ENCODE measurements at regions not wholly inside any gene's neighbourhood (a gene's known extent, or its start where the extent isn't known, plus 50 kb on each side); places are given as distances from the start of the nearest gene placed in this dataset.
"Not testable (repeated sequence)": the region's sequence is repeated elsewhere in the genome, so short reads cannot be mapped to it uniquely, and the experiment has no call there.

DNA sequence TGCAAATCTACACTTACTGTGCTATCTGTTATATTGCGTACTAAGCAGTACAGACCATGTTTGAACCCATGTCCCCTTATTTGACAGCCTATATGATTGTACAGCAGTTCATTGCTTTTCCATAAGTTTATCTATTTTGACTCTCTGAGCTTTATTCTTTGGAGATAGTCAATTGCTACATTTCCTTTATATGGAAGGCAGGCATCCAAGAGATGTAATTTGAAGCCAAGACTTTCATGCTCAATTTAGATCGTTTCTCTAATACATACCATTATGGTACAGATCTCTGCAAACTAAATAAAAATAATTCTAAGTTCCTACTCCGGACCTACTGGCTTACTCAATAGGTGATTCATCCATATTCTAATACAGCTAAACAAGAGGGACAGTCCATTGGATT is 424.8 kb downstream of the TMEM38B start:
- no peak for DNase-seq

- no peak for DNase-seq
These were observed 425.7 kb downstream of the TMEM38B start for GRCh38 chr9:106120071-106120470.

DNA sequence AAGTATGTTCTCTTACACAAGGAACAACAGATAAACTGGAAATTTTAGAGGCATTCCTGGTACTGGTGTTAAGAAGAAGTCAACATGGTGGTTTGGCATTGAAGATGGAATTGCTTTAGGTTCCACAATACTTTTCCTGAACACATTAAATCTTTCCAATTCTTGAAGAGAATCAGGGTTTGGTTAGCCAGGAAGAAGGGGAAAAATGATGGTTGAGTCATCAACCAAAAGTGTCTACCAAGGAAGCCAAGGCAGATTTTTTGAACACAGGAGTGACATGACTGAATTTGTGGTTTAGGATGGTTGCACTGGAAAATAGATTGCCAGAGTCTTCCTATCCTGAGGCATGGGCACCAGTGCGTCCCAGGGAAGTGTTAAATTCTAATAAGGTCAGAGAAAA is 433.4 kb downstream of the TMEM38B start:
- no peak for DNase-seq

DNA sequence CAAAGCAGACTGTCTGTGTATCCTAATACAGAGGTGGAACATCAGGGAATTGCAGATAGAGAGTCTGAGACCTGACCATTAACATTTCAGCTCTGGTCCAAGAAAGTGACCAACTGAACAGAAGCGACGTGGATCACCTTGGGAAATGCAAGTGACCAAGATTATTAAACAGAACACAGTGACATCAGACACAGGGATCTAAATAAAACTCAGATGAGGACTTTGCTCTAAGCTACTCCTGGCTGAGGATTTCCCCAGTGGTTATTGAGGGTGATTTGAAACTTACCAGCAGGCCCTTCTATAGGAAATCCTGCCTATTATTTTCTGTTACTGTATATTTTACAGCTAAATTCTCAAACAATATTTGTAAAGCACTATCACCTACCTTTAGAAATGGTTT is 436.0 kb downstream of the TMEM38B start:
- DNase-seq: no peak

DNA sequence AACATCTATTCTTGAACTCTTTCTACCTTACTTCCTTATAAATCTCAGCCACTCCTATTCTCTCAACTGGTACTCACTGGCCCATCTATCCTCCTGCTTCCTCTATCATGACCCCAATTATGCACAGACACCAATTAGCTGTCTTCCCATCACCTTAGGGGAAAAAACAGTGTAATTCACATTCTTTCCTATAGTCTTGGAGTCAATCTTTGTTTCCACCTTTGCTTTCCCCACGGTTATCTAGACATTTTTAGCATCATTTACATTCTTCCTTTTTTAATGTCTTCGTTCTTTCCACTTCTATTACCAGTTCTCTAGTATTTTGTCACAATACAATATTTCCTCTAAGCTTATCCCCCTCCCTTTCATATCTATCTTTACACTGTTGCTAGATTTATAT is 449.4 kb downstream of the TMEM38B start:
- DNase-seq: no peak

- DNase-seq: no peak
These were observed 451.9 kb downstream of the TMEM38B start for GRCh38 chr9:106146066-106146840.

DNA sequence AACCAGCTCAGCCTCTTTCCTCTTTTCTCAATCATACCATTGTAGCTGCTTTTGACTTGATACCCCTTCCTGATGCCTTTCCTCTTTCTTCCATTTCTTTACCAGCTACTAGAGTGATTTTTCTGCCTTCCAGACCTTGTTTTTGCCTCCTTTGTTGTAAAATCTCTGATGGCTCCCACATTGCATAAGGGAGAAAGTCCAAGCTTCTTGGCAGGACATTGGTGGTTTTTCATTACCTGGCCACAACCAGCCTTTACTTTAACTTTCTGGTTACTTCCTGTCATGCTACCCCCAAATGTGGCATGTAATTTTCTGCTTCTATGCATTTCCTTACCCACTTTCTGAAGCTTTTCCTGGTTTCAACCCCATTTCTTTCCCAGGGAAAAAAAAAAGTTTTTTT is 452.5 kb downstream of the TMEM38B start:
- DNase-seq: no peak

DNA sequence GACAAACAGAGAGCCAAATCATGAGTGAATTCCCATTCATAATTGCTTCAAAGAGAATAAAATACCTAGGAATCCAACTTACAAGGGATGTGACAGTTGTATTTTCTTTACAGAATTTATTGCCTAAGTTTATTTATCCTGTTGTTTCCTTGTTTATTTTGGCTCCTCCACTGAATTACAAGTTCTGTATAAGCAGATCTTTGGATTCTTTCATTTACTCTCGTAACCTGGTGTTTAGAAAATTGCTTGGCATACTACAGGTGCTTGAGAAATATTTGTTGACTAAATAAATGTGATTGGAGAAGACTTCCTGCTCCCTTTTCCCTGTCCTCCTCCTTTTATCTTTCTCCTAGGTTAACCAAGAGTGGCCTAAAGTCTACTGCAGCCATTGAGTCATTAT is 455.6 kb downstream of the TMEM38B start:
- no peak for DNase-seq

GRCh38 chr9:106156465-106156864 is 462.1 kb downstream of the TMEM38B start:
- DNase-seq: no peak

DNA sequence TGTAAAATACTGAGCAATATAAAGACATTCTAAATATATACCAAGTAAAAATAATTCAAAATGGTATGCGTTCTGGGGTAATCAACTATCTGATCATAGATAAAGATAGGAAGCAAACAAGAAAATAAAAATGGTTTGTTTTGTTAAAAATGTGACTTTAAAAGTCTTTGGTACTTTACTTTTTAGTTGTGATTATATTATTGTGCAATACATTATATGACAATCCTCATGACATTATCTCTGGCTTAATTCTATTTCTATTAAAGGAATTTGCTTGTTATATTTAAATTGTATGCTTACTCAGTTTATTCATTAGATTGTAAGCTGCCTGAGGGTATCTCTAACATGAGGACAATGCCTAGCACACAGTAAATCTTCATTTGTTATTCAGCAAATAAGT is 477.9 kb downstream of the TMEM38B start:
- no peak for DNase-seq

DNA sequence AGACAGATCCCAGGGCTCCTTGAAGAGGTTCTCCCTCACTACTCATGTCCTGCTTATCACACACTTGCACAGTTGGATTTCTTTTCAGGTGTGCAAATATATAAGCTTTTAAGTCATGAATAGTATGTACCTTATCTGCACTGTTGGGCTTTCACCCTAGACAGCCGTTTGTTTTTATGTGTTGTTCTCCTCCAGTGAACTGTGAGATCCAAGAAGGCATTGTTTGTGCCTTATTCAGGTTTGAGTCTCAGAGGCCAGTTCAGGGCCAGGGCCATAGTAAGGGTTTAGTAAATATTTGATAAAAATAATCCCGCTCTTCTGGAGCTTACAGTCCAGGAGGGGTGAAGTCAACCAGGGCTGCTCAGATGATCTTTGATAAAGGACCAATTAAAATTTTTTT is 480.0 kb downstream of the TMEM38B start:
- no peak for DNase-seq

- no peak for DNase-seq
These were observed 482.9 kb downstream of the TMEM38B start for GRCh38 chr9:106177216-106177615.

GRCh38 chr9:106179191-106179590 is 484.9 kb downstream of the TMEM38B start:
- no peak for DNase-seq

DNA sequence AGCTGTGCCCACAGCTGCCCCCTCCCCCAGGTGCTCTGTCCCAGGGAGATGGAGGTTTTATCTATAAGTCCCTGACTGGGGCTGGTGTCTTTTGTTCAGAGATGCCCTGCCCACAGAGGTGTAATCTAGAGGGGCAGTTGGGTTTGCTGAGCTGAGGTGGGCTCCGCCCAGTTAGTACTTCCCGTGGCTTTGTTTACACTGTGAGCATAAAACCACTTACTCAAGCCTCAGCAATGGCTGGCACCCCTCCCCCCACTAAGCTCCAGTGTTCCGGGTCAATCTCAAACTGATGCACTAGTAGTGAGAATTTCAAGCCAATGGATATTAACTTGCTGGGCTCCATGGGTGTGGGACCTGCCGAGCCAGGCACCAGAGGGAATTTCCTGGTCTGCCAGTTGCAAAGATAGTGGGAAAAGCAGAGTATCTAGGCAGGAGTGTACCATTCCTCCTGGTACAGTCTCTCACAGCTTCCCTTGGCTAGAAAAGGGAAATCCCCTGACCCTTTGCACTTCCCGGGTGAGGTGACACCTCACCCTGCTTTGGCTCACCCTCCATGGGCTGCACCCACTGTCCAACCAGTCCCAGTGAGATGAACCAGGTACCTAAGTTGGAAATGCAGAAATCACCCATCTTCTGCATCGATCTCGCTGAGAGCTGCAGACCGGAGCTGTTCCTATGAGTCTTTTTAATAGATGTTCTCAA is 509.6 kb downstream of the TMEM38B start:
- not testable (repeated sequence) for DNase-seq

GRCh38 chr9:106207298-106207697 is 513.0 kb downstream of the TMEM38B start:
- no peak for DNase-seq

- no peak for DNase-seq
These were observed 524.1 kb downstream of the TMEM38B start for GRCh38 chr9:106218427-106218826.

- no peak for DNase-seq
These were observed 524.5 kb downstream of the TMEM38B start for GRCh38 chr9:106218854-106219253.

GRCh38 chr9:106220415-106220814 is 526.1 kb downstream of the TMEM38B start:
- no peak for DNase-seq

DNA sequence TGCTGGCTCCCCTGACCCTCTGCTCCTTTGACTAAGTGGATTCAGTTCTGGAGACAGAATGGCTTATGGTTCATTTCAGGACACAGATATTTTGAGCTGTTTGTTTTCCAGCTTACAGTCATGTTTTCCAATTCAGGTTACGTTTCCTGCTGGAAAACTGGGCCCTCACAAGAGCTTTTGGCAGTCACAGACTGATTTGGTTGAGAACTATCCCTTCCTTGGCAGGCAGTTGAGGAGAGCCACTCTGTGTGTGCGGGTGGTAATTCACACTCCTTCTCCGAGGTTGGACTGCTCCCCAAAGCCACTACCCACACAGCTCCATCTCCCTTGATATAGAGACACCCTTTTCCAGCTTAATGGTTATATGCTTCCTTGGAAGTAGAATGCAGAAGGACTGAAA is 534.5 kb downstream of the TMEM38B start:
- no peak for DNase-seq

GRCh38 chr9:106233116-106233515 is 538.8 kb downstream of the TMEM38B start:
- DNase-seq: no peak

GRCh38 chr9:106260908-106261307 is 566.6 kb downstream of the TMEM38B start:
- not testable (repeated sequence) for DNase-seq

- no peak for DNase-seq
These were observed 583.6 kb downstream of the TMEM38B start for GRCh38 chr9:106277966-106278365.

- DNase-seq: no peak
These were observed 579.2 kb upstream of the ZNF462 start for GRCh38 chr9:106283769-106284168.

GRCh38 chr9:106284296-106284695 is 578.7 kb upstream of the ZNF462 start:
- DNase-seq: no peak

- no peak for DNase-seq
These were observed 576.7 kb upstream of the ZNF462 start for GRCh38 chr9:106286249-106286648.
